HG03045 (cell line): ENCODE measurements at regions not wholly inside any gene's neighbourhood (a gene's known extent, or its start where the extent isn't known, plus 50 kb on each side); places are given as distances from the start of the nearest gene placed in this dataset.

Source experiments
- ATAC-seq: cut with Tn5 transposase; IDR thresholded peaks from one replicate; pipeline ENCODE4 v1.9.1; 2021; ENCODE audit warnings: mild to moderate bottlenecking, moderate library complexity; ENCODE audit not compliant: unreplicated experiment

- no peak for ATAC-seq
Measured at GRCh38 chr15:92304223-92304975, 89.3 kb upstream of the ST8SIA2 start.

GRCh38 chr15:92305343-92305742 lies 88.3 kb upstream of the ST8SIA2 start:
- ATAC-seq, result no peak

GRCh38 chr15:92306663-92307062 lies 87.0 kb upstream of the ST8SIA2 start:
- ATAC-seq, result no peak

GRCh38 chr15:92315144-92315543 lies 78.5 kb upstream of the ST8SIA2 start:
- ATAC-seq, result no peak

GRCh38 chr15:92315595-92316211 lies 78.0 kb upstream of the ST8SIA2 start:
- ATAC-seq, result no peak

- ATAC-seq, result no peak
Measured at GRCh38 chr15:92316586-92317295, 76.9 kb upstream of the ST8SIA2 start.

- no peak for ATAC-seq
Measured at GRCh38 chr15:92320012-92320699, 73.5 kb upstream of the ST8SIA2 start.

GRCh38 chr15:92322566-92323355 lies 70.9 kb upstream of the ST8SIA2 start:
- no peak for ATAC-seq

GRCh38 chr15:92323525-92323924 lies 70.2 kb upstream of the ST8SIA2 start:
- ATAC-seq, result no peak

- no peak for ATAC-seq
Measured at GRCh38 chr15:92324101-92324963, 69.3 kb upstream of the ST8SIA2 start.

GRCh38 chr15:92326236-92326635 lies 67.4 kb upstream of the ST8SIA2 start:
- ATAC-seq, result no peak

GRCh38 chr15:92327033-92327432 lies 66.6 kb upstream of the ST8SIA2 start:
- no peak for ATAC-seq

GRCh38 chr15:92328207-92328606 lies 65.5 kb upstream of the ST8SIA2 start:
- no peak for ATAC-seq

- ATAC-seq, result no peak
Measured at GRCh38 chr15:92332125-92332899, 61.4 kb upstream of the ST8SIA2 start.

GRCh38 chr15:92333709-92334108 lies 60.0 kb upstream of the ST8SIA2 start:
- no peak for ATAC-seq

GRCh38 chr15:92336419-92336987 lies 57.2 kb upstream of the ST8SIA2 start:
- no peak for ATAC-seq

GRCh38 chr15:92339361-92339760 lies 54.3 kb upstream of the ST8SIA2 start:
- ATAC-seq, result no peak
